Vagina (tissue), 2 donors: ENCODE measurements at regions not wholly inside any gene's neighbourhood (a gene's known extent, or its start where the extent isn't known, plus 50 kb on each side); places are given as distances from the start of the nearest gene placed in this dataset. TPM values are rescaled to one million over a fixed set of nuclear protein-coding genes. Genes with fewer than 3 reads are reported as not detected.
A peak's percentile ranks its signal among the peaks of the same experiment; 100 is the strongest.
"Not testable (repeated sequence)": the region's sequence is repeated elsewhere in the genome, so short reads cannot be mapped to it uniquely, and the experiment has no call there.

Experiments
- DNase-seq, 2 donors: peaks; one replicate each; pipeline ENCODE4 v3.0.0-alpha.2; 2017; ENCODE audit errors: extremely low spot score in 2 of 2
- H3K27ac ChIP-seq: fragments of 200-600 bp; sonication (generic); one replicate; pipeline ENCODE4 v1.5.1; 2019
- H3K27me3 ChIP-seq: fragments of 200-600 bp; sonication (generic); one replicate; pipeline ENCODE4 v1.5.1; 2019
- H3K36me3 ChIP-seq, 2 donors: fragments of 200-600 bp; sonication (generic); one replicate each; pipeline ENCODE4 v1.5.1; 2017 to 2019
- H3K4me1 ChIP-seq: fragments of 200-600 bp; sonication (generic); one replicate; pipeline ENCODE4 v1.5.1; 2019
- H3K4me3 ChIP-seq, 2 donors: fragments of 200-600 bp; sonication (generic); 1 replicate in 1 of 2; 2 replicates in 1 of 2; pipeline ENCODE4 v1.5.1; 2016 to 2019
- H3K9me3 ChIP-seq: fragments of 200-600 bp; sonication (generic); one replicate; pipeline ENCODE4 v1.5.1; 2019
- CTCF ChIP-seq, 3 experiments: fragments of 450-650 bp in 2 of 3; fragments of 200-600 bp in 1 of 3; sonication (generic) in 1 of 3; IDR thresholded peaks; one replicate each; pipeline ENCODE4 v1.5.1; 2017 to 2019; ENCODE audit warnings: antibody characterized with exemption in 3 of 3, mild to moderate bottlenecking in 2 of 3, moderate library complexity in 2 of 3
- POLR2A ChIP-seq, 2 donors: fragments of 450-650 bp; IDR thresholded peaks; one replicate each; pipeline ENCODE4 v1.6.1; 2017; ENCODE audit warnings: antibody characterized with exemption in 2 of 2, mild to moderate bottlenecking in 2 of 2, moderate library complexity in 2 of 2
- POLR2AphosphoS5 ChIP-seq, 2 donors: sonication (generic); formaldehyde crosslinking; IDR thresholded peaks; one replicate each; pipeline ENCODE4 v1.9.0; 2017; ENCODE audit warnings: antibody characterized with exemption in 2 of 2, mild to moderate bottlenecking in 2 of 2, low read depth in 1 of 2; ENCODE audit not compliant: insufficient read depth in 1 of 2
- intact Hi-C: fragments of 100-400 bp; cut with DNase I; formaldehyde crosslinking; loops from one replicate; pipeline ENCODE4 v1.15.1; 2023
- small RNA-seq: library from RNA; depleted of rRNA; stranded (forward); fragments of <200 nt; gene quantifications from one replicate; pipeline ENCODE3, GENCODE V24; 2016

- no peak for TF ChIP-seq POLR2A (IDR thresholded peaks at IDR 0.05)
- DNase-seq, result peak in 1 of 2 donors; percentile 72
- no peak overlapping the region for H3K4me3 ChIP-seq
- H3K27me3 ChIP-seq, result no peaks in the 10 kb centered on the region
- no peaks in the 10 kb centered on the region for H3K9me3 ChIP-seq
- no peak overlapping the region for H3K27ac ChIP-seq
- intact Hi-C loops, result no loop called here
- peaks cover 21% of the 10 kb centered on the region for H3K4me1 ChIP-seq
- H3K36me3 ChIP-seq, result no peaks in the 10 kb centered on the region
Observed at GRCh38 chr2:216754812-216755211, 59.5 kb upstream of the IGFBP5 start.

- Histone ChIP-seq H3K27ac (no peak overlapping the region), H3K9me3 (no peaks in the 10 kb centered on the region), H3K4me1 (peaks cover 16% of the 10 kb centered on the region), H3K27me3 (no peaks in the 10 kb centered on the region), H3K36me3 (no peaks in the 10 kb centered on the region), H3K4me3 (no peak overlapping the region)
- TF ChIP-seq CTCF (IDR thresholded peaks at IDR 0.05), result no peak
- TF ChIP-seq POLR2AphosphoS5 (IDR thresholded peaks at IDR 0.05; ENCODE audit: insufficient read depth in 1 of 2, low read depth in 1 of 2), result no peak
- no peak for TF ChIP-seq POLR2A (IDR thresholded peaks at IDR 0.05)
- intact Hi-C loops, result no loop called here
- peak in 1 of 2 donors; percentile 64 for DNase-seq
Observed at GRCh38 chr2:216754336-216754735, 59.0 kb upstream of the IGFBP5 start.

GRCh38 chr2:216752855-216753505, 57.6 kb upstream of the IGFBP5 start:
- Histone ChIP-seq H3K4me1 (peaks cover 16% of the 10 kb centered on the region), H3K27me3 (no peaks in the 10 kb centered on the region), H3K36me3 (no peaks in the 10 kb centered on the region), H3K27ac (no peak overlapping the region), H3K4me3 (no peak overlapping the region), H3K9me3 (no peaks in the 10 kb centered on the region)
- TF ChIP-seq POLR2A (IDR thresholded peaks at IDR 0.05) (no peak), POLR2AphosphoS5 (IDR thresholded peaks at IDR 0.05; ENCODE audit: insufficient read depth in 1 of 2, low read depth in 1 of 2) (no peak), CTCF (IDR thresholded peaks at IDR 0.05) (no peak)
- intact Hi-C loops, result no loop called here
- DNase-seq, result peak in 1 of 2 donors; percentile 61

DNA sequence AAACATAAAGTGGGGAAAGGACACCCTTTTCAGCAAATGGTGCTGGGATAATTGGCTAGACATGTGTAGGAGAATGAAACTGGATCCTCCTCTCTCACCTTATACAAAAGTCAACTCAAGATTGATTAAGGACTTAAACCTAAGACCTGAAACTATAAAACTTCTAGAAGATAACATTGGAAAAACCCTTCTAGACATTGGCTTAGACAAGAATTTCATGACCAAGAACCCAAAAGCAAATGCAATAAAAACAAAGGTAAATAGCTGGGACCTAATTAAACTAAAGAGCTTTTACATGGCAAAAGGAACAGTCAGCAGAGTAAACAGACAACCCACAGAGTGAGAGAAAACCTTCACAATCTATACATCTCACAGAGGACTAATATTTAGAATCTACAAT, 55.4 kb upstream of the IGFBP5 start:
- H3K4me1 ChIP-seq, result peaks cover 16% of the 10 kb centered on the region
- DNase-seq, intact Hi-C loops, H3K27me3 ChIP-seq, H3K9me3 ChIP-seq, H3K4me3 ChIP-seq, H3K27ac ChIP-seq, H3K36me3 ChIP-seq: not testable (repeated sequence)

- not testable (repeated sequence) for H3K9me3 ChIP-seq
Observed at GRCh38 chr2:216746268-216746667, 50.9 kb upstream of the IGFBP5 start.

GRCh38 chr2:216745453-216745852, 50.1 kb upstream of the IGFBP5 start:
- H3K9me3 ChIP-seq, result no peaks in the 10 kb centered on the region
- H3K36me3 ChIP-seq, result no peaks in the 10 kb centered on the region
- TF ChIP-seq POLR2AphosphoS5 (IDR thresholded peaks at IDR 0.05; ENCODE audit: insufficient read depth in 1 of 2, low read depth in 1 of 2), result no peak
- TF ChIP-seq POLR2A (IDR thresholded peaks at IDR 0.05), result no peak
- no peak for TF ChIP-seq CTCF (IDR thresholded peaks at IDR 0.05)
- DNase-seq, result no peak
- H3K27ac ChIP-seq, result no peak overlapping the region
- peaks cover 14% of the 10 kb centered on the region for H3K4me1 ChIP-seq
- H3K27me3 ChIP-seq, result no peaks in the 10 kb centered on the region
- intact Hi-C loops, result no loop called here
- no peak overlapping the region for H3K4me3 ChIP-seq

More at GRCh38 chr2:216746268-216746667, 50.9 kb upstream of the IGFBP5 start:
- H3K4me3 ChIP-seq, H3K4me1 ChIP-seq, intact Hi-C loops, H3K36me3 ChIP-seq, H3K27ac ChIP-seq, H3K27me3 ChIP-seq: not testable (repeated sequence)
- DNase-seq, result peak in 1 of 2 donors; percentile 90

Small RNAs in the stretch of these regions (small RNA-seq; reads per million reads assigned to genes)
- gene RNA5SP120, result not detected
